ENCODE measurements at regions not wholly inside any gene's neighbourhood (a gene's known extent, or its start where the extent isn't known, plus 50 kb on each side); places are given as distances from the start of the nearest gene placed in this dataset.

DNA sequence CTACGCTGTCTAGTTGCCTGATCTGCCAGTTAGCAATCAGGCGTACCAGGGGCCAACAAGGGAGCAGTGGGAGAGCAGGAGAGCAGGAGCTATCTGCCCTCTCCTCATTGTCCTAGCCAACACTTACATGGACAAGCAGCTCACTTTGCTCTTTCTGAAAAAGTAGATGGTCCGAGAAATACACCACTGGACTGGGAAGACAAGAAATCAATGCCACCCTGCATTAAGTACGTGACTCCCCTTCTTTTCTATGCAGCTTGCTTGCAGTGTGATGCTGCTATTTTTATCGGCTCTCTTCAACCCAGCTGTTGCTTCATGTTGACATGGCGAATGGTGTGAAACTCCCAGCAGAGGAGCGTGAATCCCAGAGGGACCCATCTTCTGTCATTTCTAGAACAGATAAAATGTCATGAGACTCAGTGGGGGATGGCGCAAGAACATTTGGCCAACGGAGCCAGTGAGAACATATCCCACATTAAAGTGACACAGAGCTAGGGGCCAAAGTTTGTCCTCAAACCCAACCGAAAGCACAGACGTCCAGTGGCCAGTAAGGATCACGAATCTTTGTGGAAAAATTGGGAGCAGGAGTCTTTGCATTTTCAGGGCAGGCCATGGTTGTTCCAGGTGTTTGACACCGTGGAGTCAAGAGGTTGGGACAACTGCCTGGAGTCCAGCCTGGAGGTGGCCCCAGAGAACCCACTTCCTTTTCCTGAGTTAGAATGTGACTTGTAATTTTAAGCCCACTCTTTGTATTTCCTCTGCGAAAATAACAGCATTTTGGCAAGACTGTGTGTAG lies 53.7 kb upstream of the MEF2A start:
- no peak for DNase-seq

DNA sequence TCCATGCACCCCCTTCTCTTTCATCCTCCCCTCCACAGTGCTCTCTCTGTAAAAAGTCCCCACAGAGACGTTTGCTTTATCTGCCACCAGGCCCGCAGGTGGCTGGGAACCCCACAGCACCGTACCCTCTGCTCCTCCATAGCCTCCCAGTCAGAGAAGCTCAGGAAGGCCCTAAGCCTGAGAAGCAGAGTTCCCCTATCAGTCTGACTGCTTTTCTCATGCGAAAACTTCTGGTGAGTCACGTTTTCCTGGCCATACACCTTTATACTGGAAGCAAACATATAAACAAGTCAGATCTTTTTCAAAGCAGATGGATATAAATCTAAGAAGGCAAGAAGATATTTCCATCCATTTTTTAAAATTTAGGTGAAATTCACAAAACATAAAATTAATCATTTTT lies 51.5 kb upstream of the MEF2A start:
- no peak for DNase-seq
